GM13977 (cell line): ENCODE measurements at regions not wholly inside any gene's neighbourhood (a gene's known extent, or its start where the extent isn't known, plus 50 kb on each side); places are given as distances from the start of the nearest gene placed in this dataset.
"Not testable (repeated sequence)": the region's sequence is repeated elsewhere in the genome, so short reads cannot be mapped to it uniquely, and the experiment has no call there.

Experiments
- DNase-seq: peaks from one replicate; pipeline ENCODE4 v3.0.0; 2012; ENCODE audit warnings: low spot score
- in situ Hi-C: fragments of 300-500 bp; cut with MboI; formaldehyde crosslinking; loops from one replicate; pipeline ENCODE4 v1.12.0; 2022; ENCODE audit warnings: low sequenced_read_pairs, low pct_unique_long_range_greater_than_20kb, mixed read lengths, inconsistent platforms; ENCODE audit not compliant: unreplicated experiment
- TF ChIP-seq, protein P1 (sequence below): IDR thresholded peaks from 2 replicates; pipeline ENCODE4 v1.5.1; 2012; ENCODE audit warnings: mild to moderate bottlenecking, control low read depth; ENCODE audit not compliant: insufficient read depth; ENCODE audit errors: extremely low read depth, missing control alignments

DNA sequence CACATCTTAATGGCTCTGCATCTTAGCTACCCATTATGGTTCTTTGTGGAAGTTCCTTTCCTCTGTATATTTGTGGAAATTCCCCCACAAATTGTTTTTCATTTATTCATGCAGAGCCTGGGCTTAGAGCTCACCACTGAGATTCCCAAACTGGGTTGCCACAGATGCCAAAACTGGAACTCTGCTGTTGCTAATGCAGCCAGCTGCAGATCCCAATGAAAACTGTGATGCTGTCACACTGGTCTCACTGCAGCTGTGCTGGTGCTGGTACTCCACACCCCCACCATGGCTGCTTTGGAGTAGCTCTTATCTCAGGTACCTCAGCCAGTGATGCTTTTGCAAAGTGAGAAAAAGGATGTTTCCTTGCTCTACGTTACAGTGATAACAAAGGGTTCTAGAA lies 87.7 kb downstream of the DCK start:
- DNase-seq, result no peak
- TF ChIP-seq, protein P1, sequence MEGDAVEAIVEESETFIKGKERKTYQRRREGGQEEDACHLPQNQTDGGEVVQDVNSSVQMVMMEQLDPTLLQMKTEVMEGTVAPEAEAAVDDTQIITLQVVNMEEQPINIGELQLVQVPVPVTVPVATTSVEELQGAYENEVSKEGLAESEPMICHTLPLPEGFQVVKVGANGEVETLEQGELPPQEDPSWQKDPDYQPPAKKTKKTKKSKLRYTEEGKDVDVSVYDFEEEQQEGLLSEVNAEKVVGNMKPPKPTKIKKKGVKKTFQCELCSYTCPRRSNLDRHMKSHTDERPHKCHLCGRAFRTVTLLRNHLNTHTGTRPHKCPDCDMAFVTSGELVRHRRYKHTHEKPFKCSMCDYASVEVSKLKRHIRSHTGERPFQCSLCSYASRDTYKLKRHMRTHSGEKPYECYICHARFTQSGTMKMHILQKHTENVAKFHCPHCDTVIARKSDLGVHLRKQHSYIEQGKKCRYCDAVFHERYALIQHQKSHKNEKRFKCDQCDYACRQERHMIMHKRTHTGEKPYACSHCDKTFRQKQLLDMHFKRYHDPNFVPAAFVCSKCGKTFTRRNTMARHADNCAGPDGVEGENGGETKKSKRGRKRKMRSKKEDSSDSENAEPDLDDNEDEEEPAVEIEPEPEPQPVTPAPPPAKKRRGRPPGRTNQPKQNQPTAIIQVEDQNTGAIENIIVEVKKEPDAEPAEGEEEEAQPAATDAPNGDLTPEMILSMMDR, result no peak
- in situ Hi-C loops, result no loop called here

DNA sequence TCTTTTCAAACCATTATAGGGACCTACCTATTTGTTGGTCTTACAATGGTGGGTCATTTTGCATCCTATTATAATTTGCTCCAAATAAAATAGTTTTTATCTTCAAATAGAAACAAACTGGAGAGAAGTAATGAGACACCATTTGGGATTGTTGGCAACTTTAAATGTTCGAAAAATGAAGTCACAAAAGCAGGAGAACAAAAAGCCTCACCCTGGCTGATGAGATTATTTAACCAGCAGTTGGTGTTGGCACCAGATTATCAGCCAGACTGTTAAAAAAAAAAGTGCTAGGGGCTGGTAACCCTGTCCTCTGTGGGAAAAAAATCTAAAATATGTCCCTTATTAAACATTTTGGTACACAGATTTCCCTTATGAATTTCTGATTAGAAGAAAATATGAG lies 100.3 kb downstream of the DCK start:
- TF ChIP-seq, protein P1, result no peak
- no peak for DNase-seq
- in situ Hi-C loops, result no loop called here

DNA sequence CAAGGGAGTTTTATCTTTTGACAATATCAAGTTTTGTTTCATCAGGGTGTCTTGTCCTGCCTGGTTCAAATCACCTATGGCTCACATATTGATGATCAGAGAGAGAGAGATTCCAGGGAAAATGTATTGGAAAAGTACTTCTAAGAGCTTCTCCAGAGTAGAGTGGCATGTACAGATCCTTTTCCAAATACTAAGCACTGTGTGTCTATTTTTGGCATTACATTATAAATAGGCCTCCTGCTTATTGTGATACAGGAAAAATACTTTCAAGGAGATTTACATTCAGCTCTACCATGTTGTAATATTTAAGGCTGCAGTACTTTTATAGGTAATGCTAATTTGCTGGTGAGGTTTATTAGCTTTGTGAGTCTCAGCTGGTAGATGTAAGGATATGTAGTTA lies 100.8 kb downstream of the DCK start:
- in situ Hi-C loops, result no loop called here
- TF ChIP-seq, protein P1, result no peak
- DNase-seq, result no peak

DNA sequence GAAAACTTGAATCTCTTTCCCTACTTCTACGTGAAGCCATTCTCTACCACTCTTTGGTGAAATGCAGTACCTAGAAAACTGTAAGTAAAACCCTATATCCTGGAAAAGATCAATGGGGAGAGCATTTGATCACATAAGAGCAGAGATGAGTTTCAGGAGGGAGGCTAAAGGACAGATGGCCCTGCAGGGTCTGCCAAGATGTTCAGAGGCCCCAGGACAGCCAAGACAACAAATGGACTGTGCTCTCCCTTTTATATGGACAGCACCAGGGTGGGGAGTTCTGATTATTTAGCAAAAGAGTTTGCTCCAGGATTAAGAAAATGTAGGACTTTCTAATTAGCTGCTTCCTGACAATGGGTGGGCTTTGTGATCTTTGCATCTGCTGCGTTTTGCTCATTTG lies 101.7 kb downstream of the DCK start:
- in situ Hi-C loops, result no loop called here
- TF ChIP-seq, protein P1, result no peak
- no peak for DNase-seq

DNA sequence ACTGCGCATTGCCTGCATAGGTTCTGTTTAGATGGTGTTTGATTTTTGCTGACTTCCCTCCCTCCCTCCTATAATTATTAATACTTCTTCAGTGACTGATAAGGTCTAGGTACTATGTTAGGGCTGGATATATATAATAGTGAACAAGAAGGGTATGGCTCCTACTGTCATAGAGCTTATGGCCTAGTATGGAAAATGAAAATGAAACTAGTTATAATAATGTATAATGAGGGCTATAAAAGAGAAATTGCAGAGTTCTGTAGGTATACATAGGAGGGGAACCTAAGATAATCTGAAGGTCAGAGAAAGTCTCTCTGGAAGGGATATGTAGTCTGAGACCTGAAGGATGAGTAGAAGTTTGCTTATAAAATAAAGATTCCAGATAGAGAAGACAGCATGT lies 102.1 kb downstream of the DCK start:
- DNase-seq, result no peak
- in situ Hi-C loops, result no loop called here
- TF ChIP-seq, protein P1, result no peak

DNA sequence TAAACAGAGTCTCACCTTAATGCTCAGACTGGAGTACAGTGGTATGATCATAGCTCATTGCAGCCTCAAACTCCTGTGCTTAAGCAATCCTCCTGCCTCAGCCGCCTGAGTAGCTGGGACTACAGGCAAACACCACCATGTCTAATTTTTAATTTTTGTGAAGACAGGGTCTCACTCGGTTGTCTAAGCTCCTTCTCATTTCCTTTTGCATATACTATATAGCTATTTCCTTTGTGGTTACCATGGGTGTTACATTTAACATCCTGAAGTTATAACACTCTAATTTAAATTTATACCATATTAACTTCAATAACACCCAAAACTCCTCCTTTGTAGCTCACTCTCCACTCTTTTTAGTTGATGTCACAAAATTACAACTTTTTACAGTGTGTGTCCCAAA lies 114.3 kb downstream of the DCK start:
- in situ Hi-C loops, result no loop called here
- no peak for DNase-seq
- TF ChIP-seq, protein P1, result no peak

DNA sequence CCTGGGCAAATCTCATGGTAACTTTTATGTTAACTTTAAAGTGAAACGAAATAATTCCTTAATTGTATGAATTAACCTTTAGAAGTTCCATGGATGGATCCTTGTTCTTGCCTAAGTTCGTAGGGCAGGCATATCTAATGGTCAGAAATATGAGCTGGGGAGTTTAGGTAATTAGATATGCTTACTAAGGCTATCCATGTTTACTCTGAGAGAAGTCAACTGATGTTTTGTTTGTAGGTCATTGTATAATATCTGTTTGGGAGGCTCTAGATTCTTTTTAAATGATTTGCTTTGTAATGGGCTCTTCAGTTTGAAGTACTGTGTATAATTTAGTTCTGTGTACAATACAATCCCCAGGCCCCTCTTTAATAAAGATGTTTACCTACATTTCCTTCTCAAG lies 117.0 kb downstream of the DCK start:
- TF ChIP-seq, protein P1, result no peak
- in situ Hi-C loops, result no loop called here
- DNase-seq, result no peak

DNA sequence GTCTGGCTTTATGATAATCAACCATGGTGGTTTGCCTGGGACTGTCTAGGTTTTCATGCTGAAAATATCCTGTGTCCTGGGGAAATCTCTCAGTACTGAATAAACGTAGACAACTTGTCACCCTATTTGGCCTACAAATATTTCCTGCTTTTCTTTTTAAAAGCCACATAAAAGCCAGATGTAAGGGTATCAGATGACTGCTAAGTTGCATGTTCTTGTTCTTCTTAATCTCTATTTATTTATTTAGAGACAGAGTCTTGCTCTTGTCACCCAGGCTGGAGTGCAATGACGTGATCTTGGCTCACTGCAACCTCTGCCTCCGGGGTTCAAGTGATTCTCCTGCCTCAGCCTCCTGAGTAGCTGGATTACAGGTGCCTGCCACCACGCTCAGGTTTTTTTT lies 117.7 kb downstream of the DCK start:
- DNase-seq, in situ Hi-C loops: not testable (repeated sequence)
